ENCODE measurements at regions not wholly inside any gene's neighbourhood (a gene's known extent, or its start where the extent isn't known, plus 50 kb on each side); places are given as distances from the start of the nearest gene placed in this dataset.

- TF ChIP-seq, protein P1, sequence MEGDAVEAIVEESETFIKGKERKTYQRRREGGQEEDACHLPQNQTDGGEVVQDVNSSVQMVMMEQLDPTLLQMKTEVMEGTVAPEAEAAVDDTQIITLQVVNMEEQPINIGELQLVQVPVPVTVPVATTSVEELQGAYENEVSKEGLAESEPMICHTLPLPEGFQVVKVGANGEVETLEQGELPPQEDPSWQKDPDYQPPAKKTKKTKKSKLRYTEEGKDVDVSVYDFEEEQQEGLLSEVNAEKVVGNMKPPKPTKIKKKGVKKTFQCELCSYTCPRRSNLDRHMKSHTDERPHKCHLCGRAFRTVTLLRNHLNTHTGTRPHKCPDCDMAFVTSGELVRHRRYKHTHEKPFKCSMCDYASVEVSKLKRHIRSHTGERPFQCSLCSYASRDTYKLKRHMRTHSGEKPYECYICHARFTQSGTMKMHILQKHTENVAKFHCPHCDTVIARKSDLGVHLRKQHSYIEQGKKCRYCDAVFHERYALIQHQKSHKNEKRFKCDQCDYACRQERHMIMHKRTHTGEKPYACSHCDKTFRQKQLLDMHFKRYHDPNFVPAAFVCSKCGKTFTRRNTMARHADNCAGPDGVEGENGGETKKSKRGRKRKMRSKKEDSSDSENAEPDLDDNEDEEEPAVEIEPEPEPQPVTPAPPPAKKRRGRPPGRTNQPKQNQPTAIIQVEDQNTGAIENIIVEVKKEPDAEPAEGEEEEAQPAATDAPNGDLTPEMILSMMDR (IDR thresholded peaks at IDR 0.05 in 8 of 11, conservative IDR thresholded peaks at IDR 0.05 in 3 of 11): no peak
- TF ChIP-seq POLR2A (IDR thresholded peaks at IDR 0.05): no peak
Observed at GRCh38 chrX:9235722-9236121, 201.8 kb upstream of the FAM9B start.
